H4 (cell line): ENCODE measurements at regions not wholly inside any gene's neighbourhood (a gene's known extent, or its start where the extent isn't known, plus 50 kb on each side); places are given as distances from the start of the nearest gene placed in this dataset.

Experiments used
- DNase-seq: peaks from one replicate; pipeline ENCODE4 v3.0.0-alpha.2; 2015; ENCODE audit warnings: low spot score

DNA sequence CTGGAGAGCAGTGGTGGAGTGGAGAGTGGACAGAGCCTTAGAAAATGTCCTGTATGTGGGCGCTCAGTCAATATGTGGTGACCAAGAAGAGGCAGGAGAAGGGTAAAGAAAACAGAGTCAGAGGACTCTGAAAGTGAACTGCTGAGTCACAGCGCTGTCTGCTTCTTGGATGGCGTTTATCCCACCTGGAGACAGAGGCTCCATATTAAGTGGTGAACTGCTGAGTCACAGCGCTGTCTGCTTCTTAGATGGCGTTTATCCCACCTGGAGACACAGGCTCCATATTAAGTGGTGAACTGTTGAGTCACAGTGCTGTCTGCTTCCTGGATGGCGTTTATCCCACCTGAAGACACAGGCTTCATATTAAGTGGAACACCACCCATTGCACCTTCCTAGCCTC, 119.3 kb upstream of the RALGAPA2 start:
- no peak for DNase-seq

DNA sequence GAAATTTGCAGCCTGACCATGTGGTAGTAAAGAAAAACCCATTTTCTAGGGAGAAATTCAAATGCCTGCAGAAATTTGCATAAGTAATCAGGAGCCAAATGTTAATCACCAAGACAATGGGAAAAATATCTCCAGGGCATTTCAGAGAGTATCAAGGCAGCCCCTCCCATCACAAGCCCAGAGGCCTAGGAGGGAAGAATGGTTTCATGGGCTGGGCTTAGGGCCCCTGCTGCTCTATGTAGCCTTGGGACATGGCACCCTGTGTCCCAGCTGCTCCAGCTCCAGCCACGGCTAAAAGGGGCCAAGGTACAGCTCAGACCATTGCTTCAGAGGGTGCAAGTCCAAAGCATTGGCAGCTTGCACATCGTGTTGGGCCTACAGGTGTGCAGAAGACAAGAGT, 117.2 kb upstream of the RALGAPA2 start:
- DNase-seq: no peak

DNA sequence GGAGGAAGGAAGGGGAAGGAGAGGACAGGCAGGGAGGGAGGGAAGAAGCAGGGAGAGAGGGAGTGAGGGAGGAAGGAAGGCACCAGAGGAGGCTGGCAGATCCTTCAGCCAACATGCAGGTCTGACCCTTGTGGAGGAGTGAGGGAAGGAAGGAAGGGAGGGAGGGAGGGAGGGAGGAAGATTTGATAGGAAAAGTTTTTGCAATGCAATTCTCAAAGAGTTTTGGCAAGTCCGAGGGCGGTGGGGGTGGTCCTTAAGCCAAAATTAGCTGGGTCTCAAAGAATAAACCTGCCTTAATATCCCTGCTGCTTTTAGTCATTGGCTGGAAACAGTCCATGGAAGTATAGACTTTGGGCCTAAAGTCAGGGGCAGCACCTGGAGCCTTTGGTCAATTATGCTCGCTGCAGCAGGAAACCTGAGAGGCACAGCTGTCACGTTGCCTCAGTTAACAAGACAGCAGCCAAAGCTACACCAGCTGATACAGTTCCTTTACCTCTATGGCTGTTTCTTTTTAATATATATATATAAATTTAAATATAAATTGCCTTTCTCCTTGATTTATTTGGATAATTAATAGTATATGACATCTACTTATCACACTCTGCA, 115.7 kb upstream of the RALGAPA2 start:
- no peak for DNase-seq

DNA sequence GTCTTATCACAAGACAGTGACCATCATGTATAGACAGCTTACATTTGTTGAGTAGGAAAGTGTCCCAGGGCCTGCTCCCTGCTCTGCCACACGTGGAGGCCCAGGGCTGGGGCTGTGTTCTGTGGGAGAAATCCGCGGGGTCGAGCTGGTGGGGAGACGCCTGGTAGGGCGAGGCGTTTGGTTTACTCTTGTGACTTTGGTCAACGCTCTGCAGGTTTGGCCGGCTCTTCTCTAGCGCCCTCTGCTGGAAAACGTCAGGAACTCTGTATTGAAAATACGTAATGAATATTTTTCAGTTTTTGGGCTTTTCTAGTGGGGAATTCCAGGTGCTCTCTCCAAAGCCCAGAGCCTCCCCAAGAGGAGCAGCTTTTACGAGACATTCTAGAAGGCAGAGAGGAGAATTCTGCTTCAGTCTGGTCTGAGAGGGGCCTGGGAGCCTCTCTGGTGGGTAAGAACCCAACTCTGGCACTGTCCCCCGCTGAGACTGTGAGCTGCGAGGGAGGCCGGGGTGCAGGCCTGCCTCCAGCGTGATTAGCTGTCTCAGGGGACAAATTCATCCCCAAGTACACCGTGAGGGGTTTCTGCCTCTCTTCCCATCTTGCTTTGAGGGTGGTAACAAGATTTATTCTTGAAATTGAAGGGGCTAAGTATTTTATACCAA, 112.6 kb upstream of the RALGAPA2 start:
- peak; percentile 43 for DNase-seq

DNA sequence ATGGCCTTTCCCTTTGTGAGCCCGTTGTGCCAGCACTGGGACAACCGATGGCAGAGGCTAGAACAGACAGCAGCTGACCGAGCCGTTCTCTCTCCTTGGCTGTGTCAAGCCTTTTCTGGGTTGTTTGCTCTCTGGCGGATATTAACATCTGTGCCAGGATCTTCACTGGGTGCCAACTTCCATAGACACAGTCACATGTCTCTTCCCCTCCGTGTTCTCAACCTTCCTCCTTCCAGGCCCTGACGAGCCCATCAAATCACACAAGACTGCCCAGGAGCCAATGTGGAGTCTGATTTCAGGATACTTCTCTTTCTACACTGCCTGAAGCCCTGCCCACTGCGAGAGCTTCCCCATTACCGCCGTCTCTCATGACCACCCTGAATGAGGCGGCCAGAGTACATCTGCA, 111.0 kb upstream of the RALGAPA2 start:
- no peak for DNase-seq

DNA sequence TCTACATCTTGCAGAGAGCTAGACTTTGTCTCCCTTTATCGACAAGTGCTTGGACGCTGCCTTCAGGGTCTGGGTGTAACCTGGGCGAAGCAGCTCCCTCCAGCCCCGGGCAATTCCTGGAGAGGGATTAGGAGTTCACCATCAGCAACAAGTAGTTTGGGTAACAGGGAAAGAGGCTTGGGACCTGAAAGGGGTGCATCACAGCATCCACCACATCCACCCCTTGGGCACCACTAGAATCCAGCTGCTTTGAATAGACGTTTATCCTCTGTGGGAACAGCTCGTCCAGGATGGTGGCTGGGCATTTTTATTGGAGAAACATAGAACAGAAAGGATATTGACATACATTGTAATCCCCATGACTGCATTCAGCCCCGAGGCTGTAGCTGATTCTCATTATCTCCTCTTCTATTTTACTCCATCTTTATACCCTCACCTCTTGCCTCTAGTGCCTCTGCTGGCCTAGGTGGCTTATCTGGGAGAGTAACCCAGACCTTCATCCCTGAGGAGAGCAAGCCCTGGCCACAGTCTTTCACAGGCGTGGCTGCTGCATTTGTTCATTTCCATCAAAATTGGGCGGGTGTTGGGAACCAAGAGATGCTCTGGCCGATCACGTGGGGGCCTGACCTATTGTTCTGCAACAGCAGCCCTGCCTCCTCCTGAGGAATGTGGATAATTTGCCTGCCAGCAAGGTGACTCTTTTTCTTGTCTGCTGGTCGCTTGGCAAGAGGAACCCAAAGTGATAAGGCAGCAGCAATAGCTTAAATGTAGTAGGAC, 109.2 kb upstream of the RALGAPA2 start:
- no peak for DNase-seq

DNA sequence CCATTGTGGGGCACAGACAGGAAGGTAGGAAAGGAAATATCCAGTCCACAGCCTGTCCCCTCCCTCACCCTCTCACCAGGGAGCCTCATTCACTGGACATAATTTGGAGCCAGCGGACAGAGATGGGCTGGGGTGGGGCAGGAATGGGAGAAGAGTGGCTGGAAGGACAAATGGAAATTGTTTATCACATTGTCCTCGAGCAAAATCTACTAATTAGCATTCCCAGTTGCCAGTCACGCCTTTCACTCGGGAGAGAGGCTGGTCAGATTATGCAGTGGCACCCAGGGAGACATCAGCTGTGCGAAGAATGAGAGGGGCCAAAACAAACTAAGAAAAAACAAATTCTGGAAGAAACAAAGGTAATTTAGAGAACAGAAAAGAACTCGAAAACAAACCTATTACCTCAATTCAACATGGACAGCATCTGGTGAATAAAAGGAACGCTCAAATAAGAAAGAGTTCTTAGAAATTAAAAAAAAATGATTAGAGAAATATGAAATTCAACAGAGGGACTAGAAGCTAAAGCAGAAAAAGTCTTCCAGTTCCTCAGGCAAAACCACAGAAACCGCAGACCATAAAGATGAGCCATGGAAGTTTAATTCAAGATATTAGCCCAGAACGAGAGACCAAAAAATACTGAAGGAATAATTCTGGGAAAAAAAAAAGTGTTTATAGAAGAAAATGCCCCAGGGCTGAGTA, 108.5 kb upstream of the RALGAPA2 start:
- no peak for DNase-seq

DNA sequence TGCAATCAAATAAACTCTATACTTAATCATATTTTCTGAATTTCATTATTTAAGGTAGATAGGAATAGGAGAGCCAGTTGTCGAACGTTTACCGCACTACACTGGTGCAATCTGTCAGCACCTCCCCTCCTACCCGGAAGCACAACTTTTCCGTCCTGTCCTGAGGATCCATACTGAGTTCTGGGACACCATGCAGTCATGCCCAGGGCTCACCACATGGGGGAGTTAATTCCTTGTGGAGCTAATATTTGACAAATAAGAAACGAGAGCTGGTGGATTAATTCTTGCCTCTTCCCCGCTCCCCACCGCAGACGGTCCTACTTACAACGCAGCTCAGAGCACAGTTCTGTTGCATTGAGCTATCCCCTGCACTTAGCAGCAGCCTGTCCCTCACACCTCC, 107.7 kb upstream of the RALGAPA2 start:
- no peak for DNase-seq

DNA sequence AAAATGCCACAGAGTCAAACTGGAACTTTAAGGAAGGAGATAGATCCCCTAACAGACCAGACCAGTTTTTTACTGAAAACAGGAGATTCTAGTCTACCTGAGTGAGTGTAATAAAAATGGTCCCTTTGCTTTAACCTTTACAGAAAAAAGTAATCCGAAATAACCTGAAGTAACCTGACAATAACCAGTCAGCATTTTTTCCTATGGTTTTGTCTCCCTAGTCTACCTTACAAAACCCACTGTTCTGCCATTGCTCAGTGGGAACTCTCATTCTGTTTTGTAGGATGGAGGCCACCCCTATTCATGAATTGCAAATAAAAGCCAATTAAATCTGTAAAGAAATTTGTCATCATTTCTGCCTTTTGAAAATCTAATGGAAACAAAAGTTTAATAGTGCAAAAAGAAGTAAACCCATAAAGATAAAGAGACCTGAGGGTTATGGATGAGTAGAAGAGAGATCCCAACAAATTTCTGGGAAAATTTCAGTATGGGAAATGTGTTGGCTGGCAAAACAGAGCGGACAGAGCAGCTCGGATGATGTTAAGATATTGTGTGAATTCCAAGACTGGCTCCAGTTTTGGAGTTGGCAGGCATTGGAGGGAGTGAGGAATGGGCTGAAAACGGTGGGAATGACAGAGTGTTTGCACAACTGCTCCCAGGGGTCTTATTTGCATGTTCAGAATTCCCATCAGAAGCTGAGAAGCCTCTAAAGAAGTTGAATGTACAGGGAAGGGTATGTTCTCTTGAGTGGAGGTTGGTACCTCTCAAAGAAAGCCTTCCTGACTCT, 104.7 kb upstream of the RALGAPA2 start:
- no peak for DNase-seq

DNA sequence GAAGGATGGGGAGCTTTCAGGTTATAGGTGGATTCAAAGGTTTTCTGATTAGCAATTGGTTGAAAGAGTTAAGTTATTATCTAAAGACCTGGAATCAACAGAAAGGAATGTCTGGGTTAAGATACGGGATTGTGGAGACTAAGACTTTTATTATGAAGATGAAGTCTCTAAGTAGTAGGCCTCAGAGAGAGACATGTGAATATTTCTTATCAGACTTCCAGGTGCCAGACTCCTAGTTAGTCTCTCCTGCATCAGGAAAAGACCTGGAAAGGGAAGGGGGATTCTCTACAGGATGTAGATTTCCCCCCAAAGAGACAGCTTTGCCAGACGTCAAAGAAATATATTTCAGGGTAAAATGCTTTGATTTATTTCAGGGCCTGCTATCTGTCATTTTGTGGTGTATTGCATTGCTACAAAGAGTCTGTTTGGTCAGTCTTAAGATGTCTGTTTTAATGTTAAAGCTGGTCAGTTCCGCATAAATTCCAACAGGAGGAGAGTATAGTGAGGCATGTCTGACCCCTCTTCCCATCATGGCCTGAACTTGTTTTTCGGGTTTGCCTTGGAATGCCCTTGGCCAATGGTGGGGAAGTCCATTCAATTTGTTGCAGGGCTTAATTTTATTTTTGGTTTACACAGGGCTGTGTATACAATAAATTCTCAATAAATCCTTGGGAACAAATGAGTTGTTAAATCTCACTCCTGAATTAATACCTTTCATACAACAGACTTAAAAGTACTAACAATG, 103.4 kb upstream of the RALGAPA2 start:
- no peak for DNase-seq

DNA sequence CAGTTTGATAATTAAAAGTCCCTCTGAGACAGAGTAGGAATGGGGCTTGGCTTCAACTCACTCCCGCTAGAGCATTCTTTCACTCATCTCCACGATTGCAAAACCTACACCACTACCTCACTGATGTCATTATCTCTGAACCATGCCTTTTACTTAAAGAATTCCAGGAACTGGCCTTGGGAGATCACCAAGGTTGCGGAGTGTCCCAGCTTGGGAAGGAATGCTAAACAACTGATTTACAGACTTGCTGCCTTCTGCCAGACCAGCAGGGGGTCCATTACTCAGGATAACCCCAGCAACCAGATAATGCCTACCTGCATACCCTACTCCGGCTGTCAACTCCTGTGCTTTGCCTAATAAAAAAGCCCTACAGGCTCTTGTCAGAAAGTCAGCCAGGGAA, 102.2 kb upstream of the RALGAPA2 start:
- DNase-seq: peak; percentile 29

DNA sequence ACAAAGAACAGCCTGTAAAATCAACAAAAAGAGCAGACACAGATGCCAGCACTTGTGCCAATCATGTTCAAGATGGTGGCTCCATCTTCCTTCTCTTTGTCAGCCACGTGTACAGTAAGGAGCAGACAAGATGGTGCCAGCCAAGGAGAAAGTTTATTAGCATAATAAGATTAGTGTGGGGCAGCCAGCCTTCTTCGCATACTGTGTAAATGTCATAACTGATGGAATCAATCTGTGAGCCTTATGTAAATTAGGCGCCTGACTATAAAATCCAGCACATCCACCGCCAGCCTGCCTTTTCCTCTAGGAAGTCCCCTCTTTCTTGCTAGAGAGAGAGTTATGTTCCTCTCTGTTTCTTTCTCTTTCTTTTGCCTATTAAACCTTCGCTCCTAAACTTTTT, 99.7 kb upstream of the RALGAPA2 start:
- no peak for DNase-seq

DNA sequence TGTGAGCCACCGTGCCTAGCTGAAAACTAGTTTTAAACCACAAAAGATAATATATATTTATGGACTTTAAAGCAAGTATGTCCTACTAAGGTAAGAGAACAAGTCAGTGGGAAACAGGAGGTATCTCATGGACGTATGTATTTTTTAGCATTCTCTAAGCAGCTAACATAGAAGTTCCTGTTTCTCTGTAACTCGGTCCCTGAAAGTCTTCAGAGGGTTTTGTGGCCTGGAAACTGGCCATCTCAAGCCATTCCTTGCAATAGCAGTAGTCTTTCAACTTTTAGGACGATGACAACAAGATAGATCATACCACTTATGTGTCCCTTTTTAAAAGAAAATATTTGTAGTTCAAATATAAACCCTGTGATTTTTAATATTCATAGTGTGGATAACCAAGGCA, 95.6 kb upstream of the RALGAPA2 start:
- no peak for DNase-seq

DNA sequence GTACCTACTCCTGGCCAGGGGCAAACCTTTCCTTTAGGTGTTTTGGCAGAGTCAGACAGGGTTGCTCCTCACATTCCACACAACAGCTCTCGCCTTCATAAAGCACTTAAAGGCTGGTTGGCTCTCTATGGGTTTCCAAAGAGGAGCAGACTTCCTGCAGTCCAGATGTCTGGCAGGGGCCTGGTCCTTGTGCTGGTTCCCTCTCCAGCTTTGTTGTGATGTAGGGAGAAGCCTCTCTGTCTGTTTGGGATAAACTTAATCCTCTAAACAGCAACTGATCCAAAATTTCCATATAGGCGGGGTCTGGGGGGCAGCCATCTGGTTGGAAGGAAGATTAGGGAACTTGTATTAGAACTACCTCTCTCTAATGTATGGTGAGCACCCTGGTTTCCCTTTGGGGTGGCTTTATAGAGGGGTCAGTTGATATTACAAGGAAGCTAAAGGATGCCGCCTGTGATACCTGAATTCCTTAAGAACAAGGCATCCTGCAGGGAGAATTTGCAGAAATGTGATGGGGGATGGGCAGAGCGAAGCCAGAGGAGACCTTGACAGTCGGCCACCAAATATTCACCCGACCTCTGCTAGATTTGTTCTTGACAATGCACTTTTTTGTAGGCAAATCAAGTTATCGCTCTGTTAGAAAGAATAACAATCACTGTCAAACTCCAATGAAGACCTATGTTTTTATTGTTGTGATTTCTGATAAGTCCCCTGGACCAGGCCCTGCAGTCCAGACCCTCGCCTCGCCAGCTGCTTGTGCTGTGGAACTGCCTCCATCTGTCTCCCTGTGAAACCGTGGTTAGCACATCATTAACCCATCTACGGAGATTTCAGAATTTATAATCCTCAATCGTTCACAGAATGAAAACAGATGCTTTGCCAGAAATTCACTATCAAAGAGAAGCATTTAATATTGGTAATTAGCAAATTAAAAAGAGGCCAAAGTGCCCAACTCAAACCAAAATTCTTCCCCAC, 94.0 kb upstream of the RALGAPA2 start:
- no peak for DNase-seq

DNA sequence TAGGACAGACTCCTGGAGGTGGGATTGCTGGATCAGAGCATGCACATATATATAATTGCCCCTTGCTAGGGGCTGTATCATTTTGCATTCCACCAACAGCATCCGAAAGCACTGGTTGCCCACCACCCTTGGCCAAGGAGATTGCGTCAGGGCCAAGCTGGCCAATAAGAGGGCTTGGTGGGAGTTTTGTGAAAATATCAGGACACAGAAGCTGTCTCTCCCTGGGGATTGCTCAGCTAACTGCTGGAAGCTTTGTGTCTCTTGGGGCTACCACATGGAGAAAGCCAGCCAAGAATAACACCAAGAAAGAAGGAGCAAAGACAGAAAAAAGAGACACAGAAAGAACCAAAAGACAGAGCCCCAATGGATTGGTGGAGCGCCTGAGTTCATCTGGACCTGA, 90.6 kb upstream of the RALGAPA2 start:
- no peak for DNase-seq

DNA sequence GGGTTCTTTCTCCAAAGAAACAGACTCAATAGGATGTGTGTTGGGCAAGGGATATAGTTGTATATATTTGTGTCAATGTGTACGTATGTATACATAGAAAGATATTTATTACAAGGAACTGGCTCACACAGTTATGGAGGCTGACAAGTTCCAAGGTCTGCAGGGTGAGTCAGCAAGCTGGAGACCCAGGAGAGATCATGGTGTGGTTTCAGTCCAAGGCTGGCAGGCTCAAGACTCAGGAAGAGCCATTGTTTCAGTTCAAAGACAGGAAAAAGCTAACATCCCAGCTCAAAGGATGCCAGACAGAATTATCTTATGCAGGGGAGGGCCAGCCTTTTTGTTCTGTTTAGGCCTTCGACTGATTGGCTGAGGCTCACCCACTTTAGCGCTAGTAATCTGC, 89.9 kb upstream of the RALGAPA2 start:
- peak; percentile 15 for DNase-seq

DNA sequence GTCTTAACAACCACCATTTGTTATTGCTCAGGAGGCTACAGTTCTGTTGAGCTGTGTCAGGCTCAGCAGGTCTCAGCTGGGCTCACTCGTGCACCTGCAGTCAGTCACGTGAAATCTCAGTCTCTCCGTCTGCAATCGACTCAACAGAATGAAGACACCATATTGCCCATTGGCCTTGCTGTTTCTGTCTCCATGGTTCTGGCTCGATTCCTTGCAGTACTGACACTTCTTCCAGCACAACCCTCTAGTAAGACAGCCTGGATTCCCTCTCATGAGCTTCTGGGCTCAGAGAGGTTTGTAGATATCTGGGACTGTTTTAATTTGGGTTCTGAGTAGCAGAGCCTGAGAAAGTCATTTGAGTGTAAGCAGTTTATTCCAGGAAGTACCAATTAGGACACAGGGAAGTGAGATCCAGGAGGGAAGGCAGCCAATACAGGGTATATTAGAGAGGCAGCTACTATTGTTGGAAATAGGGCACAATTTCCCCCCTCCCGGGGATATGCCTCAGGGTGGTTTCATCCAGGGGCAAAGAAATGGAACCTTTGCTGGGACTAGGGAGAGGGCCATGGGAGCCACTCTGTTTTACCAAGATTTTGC, 87.4 kb upstream of the RALGAPA2 start:
- DNase-seq: no peak

DNA sequence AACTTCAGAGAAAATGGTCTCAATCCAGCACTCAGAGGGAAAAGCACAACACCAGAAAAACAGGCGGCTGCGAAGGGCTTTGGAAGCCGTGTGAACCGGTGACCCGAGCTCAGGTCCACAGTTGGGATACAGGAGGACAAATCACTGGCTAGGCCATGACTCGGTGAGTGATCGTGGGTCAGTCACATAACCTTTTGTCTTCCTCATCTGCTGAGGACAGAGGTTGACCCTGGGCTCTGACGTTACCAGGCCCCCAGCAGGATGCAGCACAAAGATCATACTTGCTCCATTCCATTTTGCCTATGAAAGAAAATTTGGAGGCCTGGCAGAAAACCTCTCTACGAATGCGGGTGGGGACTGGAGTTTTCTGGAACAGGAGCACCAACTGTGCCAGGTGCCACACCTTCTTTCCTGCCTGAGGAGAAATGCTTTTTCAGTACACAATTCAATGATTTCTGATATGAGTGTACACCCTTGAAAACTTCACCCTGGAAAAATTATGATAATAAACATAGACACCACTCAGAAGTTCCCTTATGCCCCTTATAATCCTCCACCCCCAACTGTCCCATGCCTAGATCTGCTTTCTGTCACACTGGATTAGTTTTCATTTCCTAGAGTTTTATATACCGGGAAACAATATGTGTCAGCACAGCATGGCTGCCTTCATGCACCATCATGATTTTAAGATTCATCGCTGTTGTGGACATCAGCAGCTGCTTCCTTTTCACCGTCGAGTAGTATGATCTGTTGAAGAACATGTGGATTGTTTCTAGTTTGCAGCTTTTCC, 85.3 kb upstream of the RALGAPA2 start:
- DNase-seq: no peak
